Cortex of kidney (tissue), 1 donor: ENCODE measurements at regions not wholly inside any gene's neighbourhood (a gene's known extent, or its start where the extent isn't known, plus 50 kb on each side); places are given as distances from the start of the nearest gene placed in this dataset.
"Not testable (repeated sequence)": the region's sequence is repeated elsewhere in the genome, so short reads cannot be mapped to it uniquely, and the experiment has no call there.

Experiments used
- DNase-seq: peaks from one replicate; lab custom pipeline; 2025; lab: John Stamatoyannopoulos, UW

DNA sequence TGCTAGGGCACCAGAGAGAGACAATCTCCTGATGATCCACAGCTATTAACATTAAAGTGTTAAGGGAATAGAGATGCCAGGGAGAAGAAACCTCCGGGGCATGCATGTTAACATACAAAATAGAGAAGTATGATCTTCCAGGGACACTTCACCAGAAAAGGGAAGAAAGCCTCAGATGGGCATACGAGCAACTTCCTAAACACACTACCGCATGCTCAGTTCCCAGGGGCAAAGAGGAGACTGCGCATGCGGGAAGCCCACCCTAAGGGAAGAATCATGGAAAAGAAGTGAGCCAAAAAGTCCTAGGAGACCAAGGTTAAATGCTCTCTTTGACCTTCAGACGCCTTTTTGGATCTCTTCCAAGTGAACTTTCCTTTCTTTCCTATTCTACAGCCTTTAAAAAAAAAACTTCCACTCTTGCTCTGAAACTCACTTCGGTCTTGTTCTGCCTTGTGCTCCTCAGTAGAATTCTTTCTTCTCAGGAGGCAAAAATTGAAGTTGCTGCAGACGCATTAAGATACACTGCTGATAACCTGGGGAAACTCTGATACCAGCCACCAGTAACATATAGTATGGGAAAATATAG is 1211.3 kb downstream of the REEP3 start:
- DNase-seq: no peak

DNA sequence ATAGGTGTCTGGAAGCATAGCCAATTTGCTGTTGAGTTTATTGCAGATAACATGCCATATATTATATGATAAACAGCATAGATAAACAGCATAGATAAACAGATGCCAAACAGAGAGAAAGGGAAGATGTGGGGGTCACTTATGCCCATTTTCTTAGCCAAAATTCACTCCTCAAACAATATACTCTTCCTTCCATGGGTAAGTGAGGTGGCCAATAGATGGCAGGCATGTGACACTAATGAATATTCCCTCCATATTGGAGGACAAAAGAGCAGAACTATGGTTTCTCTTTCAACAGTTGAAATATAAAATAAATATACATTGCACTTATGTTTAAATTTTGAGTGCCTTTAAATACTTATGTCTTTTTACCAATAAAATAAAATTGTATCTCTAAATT is 1212.8 kb downstream of the REEP3 start:
- no peak for DNase-seq

DNA sequence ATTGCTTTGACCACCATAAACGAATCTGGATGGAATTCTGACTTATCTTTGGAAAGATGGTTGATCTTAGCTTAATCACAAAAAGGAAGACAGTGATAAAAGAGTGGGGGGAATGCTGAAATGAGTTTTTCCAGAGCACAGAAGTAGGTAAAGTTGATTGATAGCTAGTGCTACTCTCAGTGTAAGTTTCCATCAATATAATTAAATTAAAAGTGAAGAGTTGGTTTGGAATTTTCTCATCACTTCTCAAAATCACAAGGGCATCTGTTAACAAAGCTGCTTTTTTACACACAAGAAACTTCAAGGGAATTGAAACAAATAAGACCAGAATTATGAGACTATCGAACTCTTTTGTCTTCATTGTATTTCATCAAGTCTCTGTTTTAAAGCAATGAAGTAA is 1217.3 kb downstream of the REEP3 start:
- DNase-seq: no peak

DNA sequence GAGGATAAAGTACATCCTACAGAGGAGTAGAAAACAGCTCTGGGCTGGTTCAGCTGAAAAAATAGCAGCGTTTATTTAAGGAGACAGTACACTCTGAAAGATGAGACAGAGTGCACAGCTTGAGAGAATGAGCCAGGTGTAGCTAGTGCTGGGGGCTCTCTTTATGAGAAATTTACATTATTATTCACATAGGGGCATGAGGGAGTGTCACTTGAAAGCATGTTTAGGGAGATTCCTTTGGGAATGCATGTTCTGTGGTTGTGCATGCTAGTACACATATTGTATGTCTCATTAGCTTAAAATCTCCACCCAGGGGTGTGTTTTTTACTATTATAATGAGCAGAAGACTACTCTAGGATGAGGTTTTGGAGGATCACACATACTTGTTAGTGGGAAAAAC is 1224.4 kb downstream of the REEP3 start:
- no peak for DNase-seq

DNA sequence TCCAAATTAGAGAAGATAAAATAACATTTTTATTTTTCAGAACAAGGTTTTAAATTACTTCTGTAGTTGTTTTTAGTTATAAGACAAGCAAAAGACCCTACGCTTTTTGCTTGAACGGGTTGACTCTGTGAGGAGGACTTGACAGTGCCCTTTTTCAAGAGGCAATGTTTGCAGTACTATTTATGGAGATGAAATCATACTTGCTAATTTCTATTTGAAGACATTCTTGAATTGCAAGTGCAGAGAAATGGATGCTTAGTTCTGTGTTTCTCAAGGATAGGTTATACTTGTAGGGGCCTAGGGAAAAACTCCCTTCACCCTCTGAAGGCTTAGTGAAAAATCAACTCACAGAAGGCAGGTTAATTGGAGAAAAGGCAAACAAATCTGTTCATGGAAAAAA is 1229.5 kb downstream of the REEP3 start:
- DNase-seq: no peak

DNA sequence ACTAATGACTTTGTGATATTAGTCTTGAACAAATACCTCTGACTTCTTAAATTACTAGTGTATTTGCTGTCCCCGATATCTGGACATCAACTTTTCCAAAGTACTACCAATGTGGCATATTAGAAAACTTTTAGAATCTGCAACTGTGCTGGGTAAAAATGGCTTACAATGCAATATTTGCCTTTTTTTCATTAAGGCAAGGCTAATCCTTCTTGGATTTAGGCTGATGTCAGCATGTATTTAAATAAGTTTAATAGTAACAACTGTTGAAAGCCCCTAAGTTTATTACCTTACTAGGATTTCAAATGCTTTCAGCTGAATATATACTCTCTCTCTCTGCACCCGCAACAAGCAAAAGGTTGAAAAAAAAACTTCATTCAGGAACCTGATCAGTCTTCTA is 1232.3 kb downstream of the REEP3 start:
- DNase-seq: no peak

DNA sequence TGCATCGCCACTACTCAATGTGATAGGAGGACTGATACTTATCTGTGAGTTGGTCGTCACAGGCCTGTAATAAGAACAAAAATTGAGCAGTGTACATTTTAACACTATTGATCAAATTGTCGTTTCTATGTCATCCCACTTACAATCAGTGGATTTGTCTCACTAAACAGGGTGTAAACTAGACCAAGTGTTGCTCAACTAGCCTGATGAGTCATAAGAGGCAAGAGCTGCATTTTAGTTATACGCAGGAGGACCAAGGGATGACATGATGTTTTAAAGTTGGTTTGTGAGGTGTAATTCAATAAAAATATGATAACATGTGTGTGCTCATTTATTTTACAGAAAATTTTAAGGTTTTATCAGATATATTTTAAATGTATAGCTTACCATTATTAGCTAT is 1239.2 kb downstream of the REEP3 start:
- DNase-seq: no peak

DNA sequence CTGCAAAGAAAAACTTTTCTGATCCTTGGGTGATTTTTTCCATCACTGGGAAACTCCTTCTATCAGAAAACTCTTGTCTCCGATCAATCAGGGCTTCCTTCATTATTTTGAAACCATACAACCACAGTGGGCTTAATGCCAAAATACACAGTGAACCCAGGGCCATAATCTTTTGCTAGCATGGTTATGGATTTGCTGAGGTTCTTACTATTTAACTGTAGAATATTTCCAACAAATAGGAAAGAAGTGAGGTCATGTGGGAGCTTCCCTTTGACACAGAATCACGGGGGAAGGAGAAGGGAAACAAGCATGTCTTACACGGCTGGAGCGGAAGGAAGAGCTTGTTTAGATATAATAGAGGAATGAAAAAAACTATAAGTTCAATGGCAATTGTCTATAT is 1241.7 kb downstream of the REEP3 start:
- no peak for DNase-seq

DNA sequence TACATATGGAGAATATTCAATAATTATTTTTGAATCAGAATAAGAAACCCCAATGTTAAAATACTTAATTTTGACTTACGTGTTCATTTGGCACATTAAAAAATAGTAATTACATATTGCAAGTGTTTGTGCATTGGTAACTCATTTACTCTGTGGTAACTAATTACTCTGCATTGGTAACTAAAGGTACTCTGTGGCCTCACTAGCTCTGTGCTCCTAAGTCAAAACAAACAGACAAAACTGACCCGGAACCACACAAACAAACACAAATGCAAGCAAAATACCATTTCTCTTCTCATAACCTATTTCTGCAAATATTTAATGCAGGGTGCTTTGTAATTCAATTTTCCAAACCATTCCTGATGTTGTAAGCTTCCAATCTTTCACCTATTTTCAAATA is 1244.3 kb downstream of the REEP3 start:
- DNase-seq: no peak

DNA sequence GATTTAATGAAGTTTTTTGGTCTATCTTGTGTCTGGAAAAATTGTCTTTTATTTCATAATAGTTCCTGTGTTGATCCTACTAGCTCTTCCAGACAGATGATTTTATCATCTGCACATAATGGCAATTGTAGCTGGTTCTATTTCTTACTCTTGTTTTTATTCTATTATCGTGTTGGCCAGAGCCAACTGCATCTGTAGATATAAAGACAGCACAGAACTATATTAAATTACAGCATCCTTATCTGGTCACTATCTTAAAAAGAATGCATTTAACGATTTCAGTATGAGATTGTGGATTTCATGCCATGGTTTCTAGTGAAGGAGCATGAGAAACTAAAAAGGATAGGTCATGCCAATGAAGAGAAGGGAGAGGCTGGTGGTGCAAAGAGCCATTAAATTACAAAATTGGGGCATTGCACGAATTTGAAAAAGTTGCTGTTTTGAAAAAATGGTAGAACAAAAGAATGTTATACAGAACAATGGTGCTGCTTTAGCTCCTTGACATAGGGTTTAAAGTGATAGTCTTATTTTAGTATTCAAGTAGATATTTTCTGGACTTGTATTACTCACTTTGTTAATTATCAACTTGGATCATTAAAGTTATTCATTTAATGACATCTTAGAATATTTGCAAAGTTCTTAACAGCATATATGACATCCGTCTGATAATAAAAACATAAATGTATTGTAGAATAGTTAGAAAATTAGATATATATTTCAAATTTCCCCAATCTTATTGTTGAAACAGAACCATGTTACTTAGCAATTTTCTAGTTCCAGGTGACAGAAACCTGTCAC is 1250.3 kb downstream of the REEP3 start:
- no peak for DNase-seq

DNA sequence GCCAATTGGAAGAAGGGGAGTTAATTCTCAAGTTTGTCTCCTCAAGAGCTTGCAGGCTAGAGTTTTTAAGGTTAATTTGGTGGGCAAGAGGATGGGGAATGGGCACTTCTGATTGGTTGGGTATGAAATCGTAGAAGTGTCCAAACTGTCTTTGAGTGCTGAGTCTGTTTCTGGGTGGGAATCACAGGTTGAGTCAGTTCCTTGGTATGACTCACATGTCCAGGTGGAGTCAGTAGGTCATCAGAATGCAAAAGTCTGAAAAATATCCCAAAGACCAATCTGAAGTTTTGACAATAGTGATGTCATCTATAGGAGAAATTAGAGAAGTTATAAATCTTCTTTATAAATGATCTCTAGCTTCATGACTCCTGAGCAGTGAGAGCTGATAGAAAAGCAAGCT is 1252.2 kb downstream of the REEP3 start:
- no peak for DNase-seq

DNA sequence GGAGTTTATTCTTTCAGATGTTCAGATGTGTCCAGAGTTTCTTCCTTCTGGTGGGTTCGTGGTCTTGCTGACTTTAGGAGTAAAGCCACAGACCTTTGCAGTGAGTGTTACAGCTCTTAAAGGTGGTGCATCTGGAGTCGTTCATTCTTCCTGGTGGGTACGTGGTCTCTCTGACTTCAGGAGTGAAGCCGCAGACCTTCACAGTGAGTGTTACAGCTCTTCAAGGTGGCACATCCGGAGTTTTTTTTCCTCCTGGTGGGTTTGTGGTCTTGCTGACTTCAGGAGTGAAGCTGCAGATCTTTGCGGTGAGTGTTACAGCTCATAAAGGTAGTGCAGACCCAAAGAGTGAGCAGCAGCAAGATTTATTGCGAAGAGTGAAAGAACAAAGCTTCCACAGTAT is 1263.2 kb downstream of the REEP3 start:
- not testable (repeated sequence) for DNase-seq

DNA sequence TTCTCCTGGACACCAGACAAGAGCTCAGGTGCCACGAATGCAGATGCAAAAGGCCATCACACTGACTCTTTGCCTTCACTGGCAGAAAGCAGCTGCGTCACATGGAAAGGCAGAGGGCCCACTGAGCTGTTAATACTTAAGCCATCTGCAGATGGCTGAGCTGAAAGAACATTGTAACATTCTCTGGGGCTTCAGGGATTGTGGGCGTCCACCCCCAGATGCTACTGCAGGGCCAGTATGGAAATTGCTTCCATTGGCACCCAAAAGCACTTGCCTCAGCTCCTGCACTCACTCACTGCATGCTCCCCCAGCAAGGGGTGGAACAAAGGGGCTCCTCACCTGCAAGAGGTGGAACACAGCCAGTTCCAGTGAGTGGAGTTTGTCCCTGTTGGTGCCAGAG is 1264.6 kb downstream of the REEP3 start:
- DNase-seq: no peak

DNA sequence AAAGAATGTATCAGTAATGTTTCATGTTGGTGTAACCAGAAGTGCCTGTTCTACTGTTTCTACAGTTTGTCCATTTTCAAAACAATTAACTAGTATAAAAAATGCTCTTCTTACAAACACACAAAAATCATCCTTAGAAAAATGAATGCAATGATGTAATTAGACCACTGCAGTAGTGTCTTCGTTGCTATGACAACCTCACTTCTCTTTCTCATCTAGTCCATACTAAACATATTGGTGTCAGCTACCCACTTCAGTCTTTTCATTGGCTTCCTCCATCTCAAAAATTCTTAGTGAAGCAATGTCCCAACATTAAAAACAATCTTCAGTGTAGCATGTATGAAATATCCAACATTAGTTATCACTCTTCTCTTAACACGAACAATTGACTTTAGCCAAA is 1265.8 kb downstream of the REEP3 start:
- no peak for DNase-seq

DNA sequence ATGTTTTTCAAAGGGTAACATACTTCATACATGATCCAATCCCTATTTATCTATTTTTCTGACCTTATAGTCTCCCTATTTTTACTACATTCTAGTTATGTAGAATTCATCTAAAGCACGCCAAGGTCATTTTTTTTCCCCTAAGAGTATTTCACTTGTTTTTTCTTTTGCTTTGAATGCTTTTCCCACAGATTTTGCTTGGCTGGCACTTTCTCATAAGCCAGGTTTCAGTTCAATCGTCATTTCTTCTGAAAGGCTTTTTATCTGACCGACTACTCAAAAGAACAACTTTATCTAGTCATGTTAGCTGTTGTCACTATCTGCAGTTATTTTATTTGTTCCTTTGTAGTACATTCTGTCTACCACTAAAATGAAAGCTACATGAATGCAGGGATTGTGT is 1274.6 kb downstream of the REEP3 start:
- DNase-seq: no peak

DNA sequence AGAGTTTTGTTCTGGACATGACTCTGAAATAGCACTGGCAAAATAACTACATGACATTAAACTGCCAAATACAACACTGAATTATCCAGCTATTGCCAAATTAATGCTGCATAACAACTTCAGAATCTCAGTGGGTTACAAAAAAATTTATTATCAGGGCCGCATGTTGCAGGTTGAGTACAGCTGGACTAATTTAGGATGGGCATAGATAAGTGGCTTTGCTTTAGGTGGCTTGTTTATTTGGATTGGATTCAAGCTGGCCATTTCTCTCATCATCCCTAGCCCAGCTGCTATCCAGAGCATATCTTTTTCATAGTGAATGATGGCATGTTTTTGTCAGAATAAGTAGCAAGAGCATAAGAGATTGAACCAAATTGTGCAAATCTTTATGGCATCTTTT is 1277.1 kb downstream of the REEP3 start:
- no peak for DNase-seq

DNA sequence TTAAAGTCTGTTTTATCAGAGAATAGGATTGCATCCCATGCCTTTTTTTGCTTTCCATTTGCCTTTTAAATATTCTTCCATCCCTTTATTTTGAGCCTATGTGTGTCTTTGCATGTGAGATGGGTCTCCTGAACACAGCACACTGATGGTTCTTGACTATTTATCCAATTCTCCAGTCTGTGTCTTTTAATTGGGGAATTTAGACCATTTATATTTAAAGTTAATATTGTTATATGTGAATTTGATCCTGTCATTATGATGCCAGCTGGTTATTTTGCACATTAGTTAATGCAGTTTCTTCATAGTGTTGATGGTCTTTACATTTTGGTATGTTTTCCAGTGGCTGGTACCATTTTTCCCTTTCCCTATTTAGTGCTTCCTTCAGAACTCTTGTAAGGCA is 1287.0 kb downstream of the REEP3 start:
- not testable (repeated sequence) for DNase-seq

DNA sequence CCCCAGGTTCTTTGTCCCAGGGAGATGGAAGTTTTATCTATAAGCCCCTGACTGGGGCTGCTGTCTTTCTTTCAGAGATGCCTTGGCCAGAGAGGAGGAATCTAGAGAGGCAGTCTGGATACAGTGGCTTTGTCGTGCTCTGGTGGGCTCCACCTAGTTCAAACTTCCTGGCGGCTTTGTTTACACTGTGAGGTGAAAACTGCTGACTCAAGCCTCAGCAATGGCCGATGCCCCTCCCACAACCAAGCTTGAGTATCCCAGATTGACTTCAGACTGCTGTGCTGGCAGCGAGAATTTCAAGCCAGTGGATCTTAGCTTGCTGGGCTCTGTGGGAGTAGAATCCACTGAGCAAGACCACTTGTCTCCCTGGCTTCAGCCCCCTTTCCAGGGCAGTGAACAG is 1288.8 kb downstream of the REEP3 start:
- DNase-seq: not testable (repeated sequence)

DNA sequence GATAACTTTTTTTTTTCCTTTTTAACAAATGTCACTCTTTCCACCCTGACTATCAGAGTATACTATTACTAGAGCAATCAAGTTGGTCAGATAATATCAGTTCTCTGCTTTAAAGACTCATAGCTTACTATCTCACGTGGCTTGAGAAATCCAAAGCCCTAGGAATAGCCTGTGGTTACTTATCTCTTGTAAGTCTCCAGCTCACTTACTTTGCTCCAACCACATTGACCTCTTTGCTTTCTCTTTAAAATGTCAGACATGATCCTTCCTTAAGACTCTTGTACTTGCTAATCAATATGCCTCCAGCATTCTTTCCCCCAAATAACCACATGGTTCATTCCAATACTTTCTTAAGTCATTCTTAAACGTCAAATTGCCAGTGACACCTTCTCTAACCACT is 1292.2 kb downstream of the REEP3 start:
- no peak for DNase-seq

DNA sequence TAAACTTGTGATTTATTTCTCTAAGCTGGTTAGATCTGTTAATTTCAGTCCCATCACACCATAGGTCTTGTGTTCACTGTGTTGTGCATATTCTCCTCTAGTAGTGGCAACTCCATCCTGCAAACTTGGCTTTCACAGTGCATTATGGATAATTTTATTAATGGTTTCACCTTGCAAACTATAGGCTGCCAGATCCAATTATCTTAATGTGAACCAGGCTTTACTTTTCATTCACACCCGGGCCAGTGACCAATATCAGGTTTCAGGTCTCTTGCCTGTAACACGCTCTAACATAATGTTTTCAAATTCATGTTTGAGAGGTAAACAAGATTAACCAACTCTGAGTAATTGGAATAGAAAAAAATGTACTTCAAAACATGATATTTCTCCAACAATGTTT is 1293.0 kb downstream of the REEP3 start:
- no peak for DNase-seq

DNA sequence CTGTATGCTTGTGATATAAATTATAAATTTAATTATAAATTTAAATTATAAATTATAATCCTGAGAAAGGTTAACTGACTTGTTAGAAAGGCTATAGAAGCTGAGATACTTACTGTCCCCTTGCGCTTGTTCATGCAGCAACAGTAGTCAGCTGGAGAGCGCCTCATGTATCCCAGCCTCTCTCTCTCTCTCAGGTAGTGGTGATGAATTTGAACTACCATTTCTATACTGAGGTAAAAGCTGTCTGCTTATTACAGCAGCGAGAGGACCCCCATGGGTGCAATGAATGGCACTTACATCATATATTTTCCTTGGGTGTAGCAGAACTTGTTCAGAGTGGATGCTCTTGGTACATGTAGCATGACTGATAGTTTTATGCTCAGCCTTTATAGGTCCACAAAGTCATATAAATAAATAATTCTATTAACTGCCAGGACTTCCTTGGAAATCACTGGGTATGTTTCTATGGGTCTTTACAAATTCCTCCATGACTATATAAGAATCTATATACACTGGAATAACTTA is 1308.7 kb downstream of the REEP3 start:
- DNase-seq: no peak

DNA sequence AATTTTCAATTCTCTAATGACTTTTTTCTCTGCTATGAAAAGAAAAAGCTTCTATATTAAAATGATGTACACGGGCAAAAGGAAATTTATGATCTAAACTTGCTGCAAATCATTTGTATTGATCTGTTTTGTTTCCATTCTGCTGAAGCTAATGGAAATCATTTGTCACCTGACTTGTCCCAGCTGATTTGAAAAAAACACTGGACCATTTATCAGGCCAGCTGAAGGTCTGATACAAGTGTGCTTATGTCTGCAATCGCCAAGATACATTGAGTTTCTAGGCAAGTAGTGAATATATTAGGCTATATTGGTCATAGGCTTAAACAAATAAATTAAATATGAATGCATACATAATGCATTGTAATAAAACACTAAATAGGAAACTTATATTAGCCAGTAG is 1309.7 kb downstream of the REEP3 start:
- no peak for DNase-seq

DNA sequence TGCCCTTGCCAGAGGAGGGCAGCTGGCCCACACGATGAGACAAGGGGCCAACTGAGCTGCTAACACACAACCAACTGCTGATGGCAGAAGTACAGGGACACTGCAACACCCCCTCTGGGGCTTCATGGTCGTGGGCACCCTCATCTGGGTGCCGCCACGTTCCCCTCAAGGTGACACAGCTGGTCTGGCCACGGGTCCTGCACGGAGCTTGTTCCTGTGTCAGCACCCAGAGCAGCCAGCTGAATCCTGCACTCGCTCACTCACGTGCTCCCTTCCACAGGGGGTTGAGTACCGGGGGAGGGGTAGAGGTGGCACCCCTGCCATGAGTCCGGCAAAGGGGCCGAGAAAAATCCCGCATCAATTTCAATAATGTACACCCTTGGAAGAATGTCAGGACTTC is 1319.1 kb downstream of the REEP3 start:
- DNase-seq: no peak

DNA sequence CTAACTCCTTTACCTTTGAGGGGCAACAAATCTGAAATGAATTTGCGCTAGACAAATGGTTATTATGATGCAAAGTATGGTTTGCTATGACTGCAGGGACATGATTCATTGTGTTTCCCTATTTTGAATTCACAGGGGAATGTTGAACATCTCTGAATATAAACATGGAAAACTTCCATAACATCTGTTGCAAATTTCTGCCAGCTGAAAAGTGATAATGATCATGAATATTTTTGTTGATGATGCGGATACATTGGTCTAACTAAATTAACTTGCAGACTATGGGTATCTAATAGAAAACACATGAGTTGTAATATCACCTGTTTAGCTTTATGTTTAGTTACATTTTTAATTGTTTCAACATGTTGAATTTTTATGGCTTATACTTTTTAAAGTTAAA is 1325.5 kb downstream of the REEP3 start:
- DNase-seq: no peak
